ENCODE measurements at regions not wholly inside any gene's neighbourhood (a gene's known extent, or its start where the extent isn't known, plus 50 kb on each side); places are given as distances from the start of the nearest gene placed in this dataset.

- no peak for DNase-seq
- TF ChIP-seq POLR2A (IDR thresholded peaks at IDR 0.05; ENCODE audit: low read length) (no peak), GATA1 (IDR thresholded peaks at IDR 0.05; ENCODE audit: low read depth, low read length) (no peak)
Observed at GRCh38 chr17:22569459-22570143, 877.3 kb downstream of the KCNJ18 start.

DNA sequence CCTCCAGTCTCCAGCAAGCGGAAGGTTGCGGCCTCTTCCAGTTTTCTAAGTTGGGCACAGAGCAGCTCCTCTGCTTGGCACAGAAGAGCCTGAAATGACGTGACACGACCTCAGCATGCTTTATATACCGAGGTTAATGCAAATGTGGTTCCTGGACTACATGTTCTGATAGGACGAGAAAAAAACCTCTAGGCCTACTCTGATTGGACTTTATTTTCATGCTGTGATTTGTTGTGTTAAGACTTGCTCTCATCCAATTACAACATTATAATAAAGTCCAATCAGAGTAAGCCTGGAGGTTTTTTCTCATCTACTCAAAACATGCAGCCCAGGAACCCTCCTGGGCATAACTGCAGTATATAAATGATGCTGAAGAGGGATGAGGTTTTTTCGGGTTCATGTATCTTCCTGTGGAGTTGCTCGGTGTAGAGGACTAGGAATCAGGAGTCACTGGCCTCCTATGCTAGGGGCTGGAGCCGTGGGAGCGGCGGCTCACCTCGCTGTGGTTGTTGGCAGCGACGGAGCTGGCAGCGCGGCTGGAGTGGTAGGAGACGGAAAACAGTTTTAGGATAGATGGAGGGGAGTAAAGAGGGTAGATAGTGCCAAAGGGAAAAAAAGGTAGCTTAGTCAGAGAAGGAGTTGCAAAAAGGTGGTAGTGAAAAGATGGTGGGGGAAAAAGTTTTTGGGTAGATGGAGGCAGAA lies 878.0 kb downstream of the KCNJ18 start:
- TF ChIP-seq GATA1 (IDR thresholded peaks at IDR 0.05; ENCODE audit: low read depth, low read length), result no peak
- no peak for TF ChIP-seq POLR2A (IDR thresholded peaks at IDR 0.05; ENCODE audit: low read length)
- DNase-seq, result no peak

DNA sequence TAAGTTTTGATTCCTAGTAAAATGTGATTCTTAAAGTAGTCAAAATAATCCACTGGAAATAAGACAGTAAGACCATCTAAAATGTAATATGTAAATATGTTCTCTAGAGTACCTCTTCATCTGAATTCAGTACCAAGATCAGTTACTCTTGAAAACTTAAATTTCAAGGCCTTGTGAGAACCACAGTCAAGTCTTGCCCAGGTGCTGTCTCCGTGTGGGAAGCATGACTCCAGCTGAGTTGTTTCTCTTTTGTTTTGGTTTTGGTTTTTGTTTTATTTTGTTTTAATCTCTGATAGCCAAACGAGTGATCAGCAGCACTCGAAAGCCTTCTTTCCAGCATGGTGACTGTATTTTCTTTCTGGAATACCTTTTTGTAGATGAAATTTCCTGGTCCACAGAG lies 907.0 kb downstream of the KCNJ18 start:
- TF ChIP-seq GATA1 (IDR thresholded peaks at IDR 0.05; ENCODE audit: low read depth, low read length), result no peak
- DNase-seq, result no peak

GRCh38 chr17:22600644-22601298 lies 908.4 kb downstream of the KCNJ18 start:
- TF ChIP-seq POLR2A (IDR thresholded peaks at IDR 0.05; ENCODE audit: low read length) (no peak), GATA1 (IDR thresholded peaks at IDR 0.05; ENCODE audit: low read depth, low read length) (no peak)
- DNase-seq, result peak; percentile 1 to 32
